ENCODE measurements at regions not wholly inside any gene's neighbourhood (a gene's known extent, or its start where the extent isn't known, plus 50 kb on each side); places are given as distances from the start of the nearest gene placed in this dataset.

DNA sequence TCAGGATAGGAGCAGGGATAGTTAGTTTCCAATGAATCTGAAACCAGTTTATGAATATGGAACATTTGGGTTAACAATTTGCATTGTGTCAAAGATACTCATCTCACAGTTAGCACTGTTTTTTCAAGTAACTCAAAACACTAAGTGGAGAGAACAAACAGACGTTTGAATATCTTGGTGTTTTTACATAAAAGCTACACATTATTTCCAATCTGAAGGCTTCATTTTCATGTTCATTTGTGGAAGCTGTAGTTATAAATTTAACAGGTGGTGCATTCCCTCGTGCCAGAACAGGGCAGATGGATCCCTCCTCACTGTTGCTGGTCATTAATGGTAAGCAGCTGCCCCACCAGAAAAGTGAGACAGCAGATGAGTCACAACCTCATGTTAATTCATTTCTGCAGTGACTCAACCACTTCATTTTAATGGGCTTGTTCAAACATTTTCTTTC, 286.9 kb downstream of the TMX3 start:
- TF ChIP-seq, protein P1, sequence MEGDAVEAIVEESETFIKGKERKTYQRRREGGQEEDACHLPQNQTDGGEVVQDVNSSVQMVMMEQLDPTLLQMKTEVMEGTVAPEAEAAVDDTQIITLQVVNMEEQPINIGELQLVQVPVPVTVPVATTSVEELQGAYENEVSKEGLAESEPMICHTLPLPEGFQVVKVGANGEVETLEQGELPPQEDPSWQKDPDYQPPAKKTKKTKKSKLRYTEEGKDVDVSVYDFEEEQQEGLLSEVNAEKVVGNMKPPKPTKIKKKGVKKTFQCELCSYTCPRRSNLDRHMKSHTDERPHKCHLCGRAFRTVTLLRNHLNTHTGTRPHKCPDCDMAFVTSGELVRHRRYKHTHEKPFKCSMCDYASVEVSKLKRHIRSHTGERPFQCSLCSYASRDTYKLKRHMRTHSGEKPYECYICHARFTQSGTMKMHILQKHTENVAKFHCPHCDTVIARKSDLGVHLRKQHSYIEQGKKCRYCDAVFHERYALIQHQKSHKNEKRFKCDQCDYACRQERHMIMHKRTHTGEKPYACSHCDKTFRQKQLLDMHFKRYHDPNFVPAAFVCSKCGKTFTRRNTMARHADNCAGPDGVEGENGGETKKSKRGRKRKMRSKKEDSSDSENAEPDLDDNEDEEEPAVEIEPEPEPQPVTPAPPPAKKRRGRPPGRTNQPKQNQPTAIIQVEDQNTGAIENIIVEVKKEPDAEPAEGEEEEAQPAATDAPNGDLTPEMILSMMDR (IDR thresholded peaks at IDR 0.05; ENCODE audit: control extremely low read depth, extremely low read depth), result no peak
- no peak overlapping the region for H3K9ac ChIP-seq (ENCODE audit: insufficient read depth in 1 of 2, low read length in 2 of 2)
- H3K9me3 ChIP-seq (ENCODE audit: control insufficient read depth in 4 of 4, insufficient read depth in 3 of 4, low read length in 3 of 4), result no peaks in the 10 kb centered on the region
- H3K27ac ChIP-seq (ENCODE audit: low read depth in 1 of 2, low read length in 1 of 2), result no peak overlapping the region
- ATAC-seq (ENCODE audit: insufficient read depth, low FRiP score) (no peak), DNase-seq (no peak)
- H3K36me3 ChIP-seq (ENCODE audit: control insufficient read depth in 4 of 4, insufficient read depth in 4 of 4, low read length in 4 of 4), result no peaks in the 10 kb centered on the region
- no peaks in the 10 kb centered on the region for H3K27me3 ChIP-seq (ENCODE audit: control insufficient read depth in 3 of 3, insufficient read depth in 3 of 3, low read length in 2 of 3)
- no peaks in the 10 kb centered on the region for H3K4me1 ChIP-seq (ENCODE audit: control insufficient read depth in 5 of 5, insufficient read depth in 5 of 5, low read length in 5 of 5)
- 52 to 56% methylated on average over 2 of the region's 2 CpGs for WGBS, 2 donors
- no peak overlapping the region for H3K4me3 ChIP-seq

DNA sequence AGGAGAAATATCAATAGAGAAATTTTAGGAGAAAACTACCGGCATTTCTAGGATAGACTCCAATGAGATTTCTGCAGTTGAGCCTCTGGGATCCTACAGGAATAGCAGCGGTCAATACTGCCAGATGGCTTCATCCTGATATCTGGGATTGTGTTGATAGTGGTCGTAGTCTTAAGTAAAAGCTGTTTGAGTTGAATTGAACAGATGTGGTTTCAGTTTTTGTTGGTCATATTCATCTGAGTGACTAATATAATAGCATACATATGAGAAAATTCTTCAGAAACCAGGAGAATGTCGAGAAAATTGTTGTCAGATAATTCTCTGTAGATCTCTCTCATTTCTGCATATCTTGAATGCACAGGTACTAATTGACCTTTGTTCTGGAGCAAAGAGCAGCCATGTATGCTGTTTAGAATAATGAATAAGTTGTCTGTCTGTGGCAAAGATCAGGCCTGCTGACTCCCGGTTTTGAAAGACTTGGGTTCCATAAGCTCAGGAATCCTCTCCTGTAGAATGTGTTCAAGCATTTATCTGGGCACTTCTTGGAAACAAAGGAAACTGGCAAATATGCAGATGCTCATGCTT, 288.1 kb downstream of the TMX3 start:
- H3K36me3 ChIP-seq (ENCODE audit: control insufficient read depth in 4 of 4, insufficient read depth in 4 of 4, low read length in 4 of 4), result no peaks in the 10 kb centered on the region
- H3K9me3 ChIP-seq (ENCODE audit: control insufficient read depth in 4 of 4, insufficient read depth in 3 of 4, low read length in 3 of 4), result no peaks in the 10 kb centered on the region
- H3K9ac ChIP-seq (ENCODE audit: insufficient read depth in 1 of 2, low read length in 2 of 2), result no peak overlapping the region
- TF ChIP-seq, protein P1 (IDR thresholded peaks at IDR 0.05; ENCODE audit: control extremely low read depth, extremely low read depth), result no peak
- DNase-seq, result no peak
- no peaks in the 10 kb centered on the region for H3K27me3 ChIP-seq (ENCODE audit: control insufficient read depth in 3 of 3, insufficient read depth in 3 of 3, low read length in 2 of 3)
- no peak overlapping the region for H3K27ac ChIP-seq (ENCODE audit: low read depth in 1 of 2, low read length in 1 of 2)
- ATAC-seq (ENCODE audit: insufficient read depth, low FRiP score), result no peak
- H3K4me1 ChIP-seq (ENCODE audit: control insufficient read depth in 5 of 5, insufficient read depth in 5 of 5, low read length in 5 of 5), result no peaks in the 10 kb centered on the region
- H3K4me3 ChIP-seq, result no peak overlapping the region
- WGBS, 2 donors, result 80 to 86% methylated on average over 5 of the region's 5 CpGs

DNA sequence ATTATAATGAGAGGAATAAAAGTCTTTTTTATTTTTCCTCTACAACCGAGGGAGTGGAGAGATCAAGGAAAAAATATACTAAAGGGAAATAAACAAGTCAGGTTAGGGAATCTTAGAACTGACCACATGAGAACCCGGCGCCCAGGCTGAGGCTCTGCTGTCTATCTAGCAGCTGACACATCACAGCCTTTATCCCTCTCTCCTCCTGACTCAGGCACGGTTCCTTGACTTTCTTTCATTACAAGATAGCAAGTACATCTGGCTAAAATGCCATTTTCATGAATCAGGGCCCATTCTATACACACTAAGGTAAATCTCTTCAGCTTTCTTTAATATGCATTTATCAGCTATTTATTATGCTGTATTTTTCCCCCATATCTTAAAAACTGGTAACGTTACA, 296.0 kb downstream of the TMX3 start:
- no peak overlapping the region for H3K9ac ChIP-seq (ENCODE audit: insufficient read depth in 1 of 2, low read length in 2 of 2)
- H3K27me3 ChIP-seq (ENCODE audit: control insufficient read depth in 3 of 3, insufficient read depth in 3 of 3, low read length in 2 of 3), result no peaks in the 10 kb centered on the region
- H3K4me1 ChIP-seq (ENCODE audit: control insufficient read depth in 5 of 5, insufficient read depth in 5 of 5, low read length in 5 of 5), result no peaks in the 10 kb centered on the region
- H3K9me3 ChIP-seq (ENCODE audit: control insufficient read depth in 4 of 4, insufficient read depth in 3 of 4, low read length in 3 of 4), result no peaks in the 10 kb centered on the region
- WGBS, 2 donors, result 78 to 85% methylated on average over 5 of the region's 5 CpGs
- no peak overlapping the region for H3K27ac ChIP-seq (ENCODE audit: low read depth in 1 of 2, low read length in 1 of 2)
- no peak overlapping the region for H3K4me3 ChIP-seq
- DNase-seq (no peak), ATAC-seq (ENCODE audit: insufficient read depth, low FRiP score) (no peak)
- no peaks in the 10 kb centered on the region for H3K36me3 ChIP-seq (ENCODE audit: control insufficient read depth in 4 of 4, insufficient read depth in 4 of 4, low read length in 4 of 4)
- TF ChIP-seq, protein P1 (IDR thresholded peaks at IDR 0.05; ENCODE audit: control extremely low read depth, extremely low read depth), result no peak

All from lung (tissue), 11 donors.